ENCODE measurements at regions not wholly inside any gene's neighbourhood (a gene's known extent, or its start where the extent isn't known, plus 50 kb on each side); places are given as distances from the start of the nearest gene placed in this dataset.

GRCh38 chr7:116152276-116152675 lies 58.1 kb upstream of the TES start:
- TF ChIP-seq POLR2AphosphoS5 (IDR thresholded peaks at IDR 0.05; ENCODE audit: low read depth, low read length) (no peak), SIN3A (IDR thresholded peaks at IDR 0.05; ENCODE audit: borderline replicate concordance, insufficient read depth, low read length) (no peak)
- TF ChIP-seq, protein P1, sequence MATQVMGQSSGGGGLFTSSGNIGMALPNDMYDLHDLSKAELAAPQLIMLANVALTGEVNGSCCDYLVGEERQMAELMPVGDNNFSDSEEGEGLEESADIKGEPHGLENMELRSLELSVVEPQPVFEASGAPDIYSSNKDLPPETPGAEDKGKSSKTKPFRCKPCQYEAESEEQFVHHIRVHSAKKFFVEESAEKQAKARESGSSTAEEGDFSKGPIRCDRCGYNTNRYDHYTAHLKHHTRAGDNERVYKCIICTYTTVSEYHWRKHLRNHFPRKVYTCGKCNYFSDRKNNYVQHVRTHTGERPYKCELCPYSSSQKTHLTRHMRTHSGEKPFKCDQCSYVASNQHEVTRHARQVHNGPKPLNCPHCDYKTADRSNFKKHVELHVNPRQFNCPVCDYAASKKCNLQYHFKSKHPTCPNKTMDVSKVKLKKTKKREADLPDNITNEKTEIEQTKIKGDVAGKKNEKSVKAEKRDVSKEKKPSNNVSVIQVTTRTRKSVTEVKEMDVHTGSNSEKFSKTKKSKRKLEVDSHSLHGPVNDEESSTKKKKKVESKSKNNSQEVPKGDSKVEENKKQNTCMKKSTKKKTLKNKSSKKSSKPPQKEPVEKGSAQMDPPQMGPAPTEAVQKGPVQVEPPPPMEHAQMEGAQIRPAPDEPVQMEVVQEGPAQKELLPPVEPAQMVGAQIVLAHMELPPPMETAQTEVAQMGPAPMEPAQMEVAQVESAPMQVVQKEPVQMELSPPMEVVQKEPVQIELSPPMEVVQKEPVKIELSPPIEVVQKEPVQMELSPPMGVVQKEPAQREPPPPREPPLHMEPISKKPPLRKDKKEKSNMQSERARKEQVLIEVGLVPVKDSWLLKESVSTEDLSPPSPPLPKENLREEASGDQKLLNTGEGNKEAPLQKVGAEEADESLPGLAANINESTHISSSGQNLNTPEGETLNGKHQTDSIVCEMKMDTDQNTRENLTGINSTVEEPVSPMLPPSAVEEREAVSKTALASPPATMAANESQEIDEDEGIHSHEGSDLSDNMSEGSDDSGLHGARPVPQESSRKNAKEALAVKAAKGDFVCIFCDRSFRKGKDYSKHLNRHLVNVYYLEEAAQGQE (IDR thresholded peaks at IDR 0.05; ENCODE audit: insufficient read depth in 1 of 2, low read depth in 2 of 2, low read length in 2 of 2) = no peak
